Eye (tissue), 1 donor: ENCODE measurements at regions not wholly inside any gene's neighbourhood (a gene's known extent, or its start where the extent isn't known, plus 50 kb on each side); places are given as distances from the start of the nearest gene placed in this dataset.
A peak's percentile ranks its signal among the peaks of the same experiment; 100 is the strongest.

Experiments
- DNase-seq: peaks from one replicate; pipeline ENCODE4 v3.0.0-alpha.2; 2015

- no peak for DNase-seq
These were observed 336.6 kb upstream of the CWC22 start for GRCh38 chr2:180343528-180344345.

GRCh38 chr2:180337136-180337535, 330.0 kb upstream of the CWC22 start:
- DNase-seq, result no peak

DNA sequence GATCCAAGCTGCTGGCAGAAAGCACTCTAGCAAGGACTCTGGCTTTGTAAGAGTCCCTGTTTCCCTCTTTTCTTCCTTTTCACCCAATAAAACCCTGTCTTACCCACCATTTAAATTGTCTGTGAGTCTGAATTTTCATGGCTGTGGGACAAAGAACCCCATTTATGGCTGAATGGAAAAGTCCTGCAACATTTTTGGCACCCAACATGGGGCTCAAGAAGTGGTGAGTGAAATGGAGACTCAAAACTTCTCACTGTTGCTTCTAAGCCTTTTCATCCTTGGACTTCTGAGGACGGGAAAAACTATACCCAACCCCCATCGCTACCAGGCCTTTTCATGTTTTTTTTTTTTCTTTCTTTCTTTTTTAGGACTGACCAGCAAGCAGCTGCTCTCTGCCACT, 329.5 kb upstream of the CWC22 start:
- no peak for DNase-seq

GRCh38 chr2:180334514-180334913, 327.4 kb upstream of the CWC22 start:
- DNase-seq, result no peak

GRCh38 chr2:180328795-180329422, 321.8 kb upstream of the CWC22 start:
- DNase-seq, result no peak

GRCh38 chr2:180327185-180327584, 320.1 kb upstream of the CWC22 start:
- DNase-seq, result no peak

DNA sequence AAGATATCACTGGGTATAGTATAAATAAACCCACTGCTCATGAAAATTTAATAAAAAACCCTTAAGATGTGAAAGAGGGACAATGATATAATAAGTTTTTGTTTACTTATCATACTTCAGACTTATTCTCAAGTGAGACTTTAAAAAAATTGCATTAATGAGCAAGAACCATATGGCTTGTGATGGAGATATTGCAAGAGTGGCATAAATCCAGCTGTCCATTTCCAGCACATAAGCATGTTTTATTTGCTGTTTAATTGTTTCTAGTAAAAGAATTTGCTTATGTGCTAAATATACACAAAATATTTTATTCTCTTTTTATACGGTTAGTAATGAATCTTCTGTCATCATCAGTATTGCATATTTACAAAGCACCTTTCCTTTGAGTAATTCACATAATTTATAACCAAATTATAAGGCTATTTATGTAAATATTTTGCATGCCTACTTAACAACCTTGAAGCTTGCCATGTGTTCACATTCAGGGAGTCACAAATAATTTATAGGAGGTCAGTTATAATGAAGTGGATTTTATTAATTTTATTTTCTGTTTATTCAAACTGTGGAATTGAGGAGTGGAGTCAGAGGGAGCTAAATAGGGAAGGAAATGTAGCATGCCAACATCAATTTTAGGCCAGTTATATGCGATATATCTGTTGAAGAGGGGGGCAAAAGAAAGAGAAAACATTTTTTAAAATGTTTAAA, 318.5 kb upstream of the CWC22 start:
- no peak for DNase-seq

- no peak for DNase-seq
These were observed 317.1 kb upstream of the CWC22 start for GRCh38 chr2:180324182-180324581.

- DNase-seq, result no peak
These were observed 315.7 kb upstream of the CWC22 start for GRCh38 chr2:180322781-180323180.

DNA sequence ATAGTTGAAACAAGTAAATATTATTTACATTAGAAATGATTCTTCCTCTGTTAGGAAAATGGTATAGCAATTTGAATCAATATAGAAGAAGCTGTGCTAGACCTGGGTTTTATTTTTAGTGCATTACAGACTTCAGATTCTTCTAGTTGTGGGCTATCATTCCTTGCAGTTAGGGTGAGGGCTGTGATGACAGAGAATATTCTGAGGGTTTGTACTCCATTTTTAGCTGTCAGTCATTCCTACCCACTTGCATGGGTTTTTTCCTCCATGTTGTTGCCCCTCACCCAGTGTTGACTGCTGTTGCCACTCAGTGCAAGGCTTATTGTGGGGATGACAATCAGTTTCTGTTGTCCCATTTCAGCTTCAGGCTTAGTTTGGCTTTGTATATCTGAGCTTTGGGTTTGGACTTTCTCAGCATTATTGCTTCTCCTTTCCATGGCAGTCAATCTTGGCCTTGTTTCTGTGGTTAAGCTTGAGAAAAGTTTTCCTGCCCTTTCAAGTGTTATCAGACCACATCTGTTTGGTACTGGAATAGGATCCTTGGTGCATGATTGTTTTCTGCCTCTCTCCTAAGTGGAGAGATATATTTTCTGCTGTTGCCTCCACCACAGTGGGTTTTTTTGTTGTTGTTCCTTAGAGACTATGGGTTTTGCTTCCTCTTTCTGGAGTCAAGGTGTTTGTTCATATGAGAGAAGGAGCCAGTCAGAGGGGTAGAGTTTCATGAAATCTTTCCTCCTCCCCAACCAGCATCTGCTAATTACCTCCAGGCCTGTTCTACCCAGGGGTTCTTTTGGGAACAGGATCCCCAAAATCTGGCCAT, 312.7 kb upstream of the CWC22 start:
- DNase-seq, result no peak

- DNase-seq, result no peak
These were observed 307.0 kb upstream of the CWC22 start for GRCh38 chr2:180314086-180314485.

GRCh38 chr2:180312542-180312941, 305.4 kb upstream of the CWC22 start:
- no peak for DNase-seq

DNA sequence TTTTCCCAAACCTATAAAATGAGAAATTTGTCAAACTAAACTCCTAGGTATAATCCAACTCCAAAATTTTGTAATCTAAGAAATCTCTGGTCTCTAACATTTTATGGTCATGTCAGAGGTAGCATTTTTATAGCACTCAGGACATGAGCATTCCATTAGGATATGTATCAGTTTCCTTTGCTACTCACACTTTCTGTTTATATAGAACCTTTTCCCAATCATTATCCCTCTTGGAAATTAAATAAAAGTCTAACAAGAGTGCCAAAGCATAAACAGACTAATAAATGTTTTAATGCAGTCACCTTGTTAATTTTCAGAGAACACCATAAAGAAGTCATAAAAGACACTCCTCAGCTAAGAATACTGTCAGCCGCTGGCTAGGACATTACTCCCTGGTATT, 300.0 kb upstream of the CWC22 start:
- DNase-seq, result no peak

DNA sequence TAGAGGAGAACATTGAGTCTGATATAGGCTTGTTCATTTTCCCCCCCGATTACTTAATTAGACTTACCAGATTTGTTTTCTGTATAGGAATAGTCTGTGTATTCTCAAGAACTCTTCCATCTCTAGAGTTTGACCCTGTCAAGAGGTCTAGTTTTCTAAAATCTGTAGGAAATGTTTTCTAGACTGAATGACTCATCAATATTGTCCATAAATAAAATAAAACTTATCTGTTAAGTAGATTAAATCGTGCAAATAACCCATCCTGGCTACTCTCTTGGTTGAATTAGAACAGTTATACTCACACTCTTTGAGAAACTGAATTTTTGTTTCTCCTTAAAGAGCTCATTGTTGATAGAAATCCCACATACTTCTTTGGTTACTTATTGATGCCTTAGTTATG, 299.2 kb upstream of the CWC22 start:
- no peak for DNase-seq

GRCh38 chr2:180291552-180292421, 284.7 kb upstream of the CWC22 start:
- DNase-seq, result no peak

DNA sequence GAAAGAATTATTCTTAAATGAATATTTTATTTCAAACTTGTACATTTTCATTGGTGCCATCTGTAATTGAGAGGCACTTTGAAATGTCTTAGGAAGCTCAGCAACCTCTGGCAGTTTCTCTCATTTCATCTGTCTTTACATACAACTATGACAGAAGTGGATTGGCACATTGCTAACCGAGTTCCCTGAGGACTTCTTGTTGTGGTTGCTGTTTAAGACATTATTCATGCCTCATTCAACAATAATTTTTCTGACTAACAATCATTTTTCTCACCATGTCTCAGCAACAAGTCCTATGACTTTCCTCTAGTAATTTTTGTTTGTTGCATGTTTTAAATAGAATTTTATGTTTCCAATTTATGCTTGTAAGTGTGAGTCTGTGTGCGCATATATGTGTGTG, 284.0 kb upstream of the CWC22 start:
- DNase-seq, result peak; percentile 4

- DNase-seq, result no peak
These were observed 282.5 kb upstream of the CWC22 start for GRCh38 chr2:180289627-180290026.

DNA sequence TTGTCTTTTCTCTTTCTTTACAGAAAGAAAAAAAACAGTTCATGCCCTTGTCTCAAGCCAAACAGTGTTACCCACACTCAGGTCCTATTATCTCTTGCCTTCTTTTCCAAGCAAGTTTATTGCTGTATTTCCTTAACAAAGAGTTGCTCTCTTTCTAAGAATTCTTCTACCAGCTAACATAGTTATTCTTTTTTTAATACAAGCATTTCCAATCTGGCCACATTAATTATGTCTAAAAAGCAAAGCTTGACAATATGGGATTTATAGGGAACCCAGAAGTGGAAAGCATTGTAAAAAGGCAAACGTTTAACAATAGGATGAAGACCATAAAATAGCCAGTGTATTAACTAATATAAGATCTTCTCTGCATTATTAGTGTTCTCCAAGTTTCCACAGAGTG, 272.5 kb upstream of the CWC22 start:
- DNase-seq, result no peak

DNA sequence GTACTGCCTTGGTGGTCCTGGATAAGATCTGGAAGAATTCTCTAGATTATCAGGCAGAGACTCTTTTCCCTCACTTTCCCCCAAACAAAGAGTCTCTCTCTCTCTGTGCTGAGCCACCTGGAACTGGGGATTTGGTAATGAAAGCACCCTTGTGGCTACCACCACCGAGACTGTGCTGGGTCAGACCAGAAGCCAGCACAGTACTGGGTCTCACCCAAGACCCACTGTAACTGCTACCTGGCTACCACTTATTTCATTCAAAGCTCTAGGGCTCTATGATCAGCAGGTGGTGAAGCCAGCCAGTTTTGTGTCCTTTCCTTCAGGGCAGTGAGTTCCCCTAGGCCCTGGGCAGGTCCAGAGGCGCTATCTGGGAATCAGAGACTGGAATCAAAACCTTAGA, 269.6 kb upstream of the CWC22 start:
- DNase-seq, result no peak

GRCh38 chr2:180268006-180268405, 260.9 kb upstream of the CWC22 start:
- DNase-seq, result no peak

DNA sequence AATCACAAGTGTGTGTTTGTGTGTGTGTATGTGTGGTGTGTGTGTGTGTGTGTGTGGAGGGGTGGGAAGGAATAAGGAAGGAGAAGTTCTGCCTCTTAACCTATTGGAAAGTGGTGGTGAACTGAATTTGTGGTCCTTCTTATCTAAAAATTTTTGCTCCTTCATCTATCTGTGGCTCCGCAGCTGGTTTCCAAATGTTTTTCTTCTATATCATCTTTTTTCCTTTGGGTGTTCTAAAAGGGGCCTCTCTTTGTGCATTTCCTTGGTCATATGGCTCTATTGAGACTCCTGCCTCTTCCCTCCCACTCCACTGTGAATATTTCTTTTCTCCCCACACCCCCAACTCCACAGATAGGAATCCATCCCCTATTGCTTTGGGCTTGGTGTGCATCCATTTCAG, 254.9 kb upstream of the CWC22 start:
- no peak for DNase-seq

- DNase-seq, result no peak
These were observed 251.5 kb upstream of the CWC22 start for GRCh38 chr2:180258579-180258978.
